A549 (cell line): ENCODE measurements at regions not wholly inside any gene's neighbourhood (a gene's known extent, or its start where the extent isn't known, plus 50 kb on each side); places are given as distances from the start of the nearest gene placed in this dataset.

Experiments
- CTCF ChIP-seq: fragments of >200 bp; sonication (Bioruptor Twin); formaldehyde crosslinking; IDR thresholded peaks from 3 replicates; pipeline ENCODE4 v1.5.1; 2016
- JUN ChIP-seq, 2 experiments: fragments of >200 bp; sonication (Bioruptor Twin); formaldehyde crosslinking; IDR thresholded peaks; 2 replicates in 1 of 2; 3 replicates in 1 of 2; pipeline ENCODE4 v1.6.1; 2016 to 2017
- RARB ChIP-seq: fragments of 250-450 bp; sonication (Bioruptor Pico); IDR thresholded peaks from 2 replicates; pipeline ENCODE4 v1.8.0; 2021; ENCODE audit warnings: mild to moderate bottlenecking, moderate library complexity
- RFX5 ChIP-seq: fragments of 450-650 bp; IDR thresholded peaks from 2 replicates; pipeline ENCODE4 v1.7.1; 2014; ENCODE audit warnings: antibody characterized with exemption, mild to moderate bottlenecking, moderate library complexity
- USF2 ChIP-seq: fragments of 450-650 bp; IDR thresholded peaks from 2 replicates; pipeline ENCODE4 v1.6.1; 2014; ENCODE audit warnings: antibody characterized with exemption

- TF ChIP-seq USF2 (no peak), CTCF (no peak), JUN (IDR thresholded peaks at IDR 0.05) (no peak), RFX5 (no peak), RARB (no peak)
Observed at GRCh38 chr2:61645911-61646310, 107.8 kb upstream of the XPO1 start.
